K562 (cell line): ENCODE measurements at regions not wholly inside any gene's neighbourhood (a gene's known extent, or its start where the extent isn't known, plus 50 kb on each side); places are given as distances from the start of the nearest gene placed in this dataset.

ENCODE experiments used
- ARID3B ChIP-seq: fragments of 250-450 bp; sonication (Bioruptor Pico); IDR thresholded peaks from 2 replicates; pipeline ENCODE4 v1.4.0; 2020; ENCODE audit warnings: borderline replicate concordance
- ATF3 ChIP-seq, 2 experiments: fragments of 450-650 bp in 1 of 2; sonication (generic) in 1 of 2; formaldehyde crosslinking in 1 of 2; IDR thresholded peaks in 1 of 2; conservative IDR thresholded peaks in 1 of 2; 2 replicates each; pipeline versions ENCODE4 v1.6.1 to v1.8.1; 2016 to 2023; ENCODE audit warnings: mild to moderate bottlenecking in 2 of 2, moderate library complexity in 2 of 2, inconsistent platforms in 1 of 2, missing genetic modification reagents in 1 of 2
- HMG20A ChIP-seq: fragments of 450-650 bp; formaldehyde crosslinking; conservative IDR thresholded peaks from 2 replicates; pipeline ENCODE4 v1.4.0; 2020; ENCODE audit warnings: mild to moderate bottlenecking, mixed read lengths
- JUND ChIP-seq, 2 experiments: IDR thresholded peaks; 2 replicates in 1 of 2; 3 replicates in 1 of 2; pipeline ENCODE4 v1.6.1; 2011; ENCODE audit warnings: borderline replicate concordance in 2 of 2, low read depth in 2 of 2, low read length in 2 of 2, improper control_type of control experiment in 1 of 2, missing biosample characterization in 1 of 2, missing genetic modification characterization in 1 of 2, missing genetic modification reagents in 1 of 2
- LCOR ChIP-seq: sonication (generic); formaldehyde crosslinking; IDR thresholded peaks from 2 replicates; pipeline ENCODE4 v1.8.0; 2022; ENCODE audit warnings: mild to moderate bottlenecking, missing genetic modification reagents
- MAFG ChIP-seq: fragments of 450-650 bp; conservative IDR thresholded peaks from 2 replicates; pipeline ENCODE4 v1.6.1; 2016; ENCODE audit warnings: missing genetic modification characterization, missing compliant biosample characterization
- NFXL1 ChIP-seq: fragments of 450-650 bp; formaldehyde crosslinking; IDR thresholded peaks from 2 replicates; pipeline ENCODE4 v1.4.0; 2021; ENCODE audit warnings: mild to moderate bottlenecking
- NR3C1 ChIP-seq: sonication (generic); formaldehyde crosslinking; IDR thresholded peaks from 2 replicates; pipeline ENCODE4 v1.8.1; 2022; ENCODE audit warnings: missing genetic modification reagents
- PATZ1 ChIP-seq: fragments of 250-450 bp; sonication (Bioruptor Pico); IDR thresholded peaks from 2 replicates; pipeline ENCODE4 v1.5.0; 2020; ENCODE audit warnings: mild to moderate bottlenecking, borderline replicate concordance
- TSC22D4 ChIP-seq: fragments of 450-650 bp; IDR thresholded peaks from 2 replicates; pipeline ENCODE4 v1.6.1; 2016; ENCODE audit warnings: missing genetic modification characterization, missing biosample characterization, control low read depth
- XRCC4 ChIP-seq: IDR thresholded peaks from one replicate; pipeline ENCODE4 v1.6.1; 2011; ENCODE audit not compliant: insufficient read depth, insufficient read length; ENCODE audit errors: extremely low read depth
- ZNF134 ChIP-seq: fragments of 250-450 bp; sonication (Bioruptor Pico); conservative IDR thresholded peaks from 2 replicates; pipeline ENCODE4 v1.4.0; 2020
- ZNF224 ChIP-seq: sonication (generic); formaldehyde crosslinking; IDR thresholded peaks from 2 replicates; pipeline ENCODE4 v1.8.0; 2022; ENCODE audit warnings: mild to moderate bottlenecking, missing genetic modification reagents
- ZNF24 ChIP-seq: fragments of 450-650 bp; IDR thresholded peaks from 2 replicates; pipeline ENCODE4 v1.6.1; 2016
- ZNF444 ChIP-seq: fragments of 250-450 bp; sonication (Bioruptor Pico); IDR thresholded peaks from 2 replicates; pipeline ENCODE4 v1.4.0; 2020; ENCODE audit warnings: mild to moderate bottlenecking, moderate library complexity
- ZNF561 ChIP-seq: fragments of 450-650 bp; formaldehyde crosslinking; conservative IDR thresholded peaks from 2 replicates; pipeline ENCODE4 v1.4.0; 2020; ENCODE audit warnings: mild to moderate bottlenecking, moderate library complexity
- TF ChIP-seq, protein P1 (sequence below), 2 experiments: fragments of 450-650 bp; IDR thresholded peaks; 2 replicates each; pipeline ENCODE4 v1.6.1; 2016
- TF ChIP-seq, protein P2 (sequence below), 2 experiments: fragments of 450-650 bp; IDR thresholded peaks; 2 replicates each; pipeline ENCODE4 v1.6.1; 2018; ENCODE audit warnings: mild to moderate bottlenecking in 2 of 2, low read depth in 1 of 2; ENCODE audit not compliant: partially characterized antibody in 2 of 2

- no peak for TF ChIP-seq ZNF134 (CRISPR knock-in tag)
- TF ChIP-seq ZNF24, result no peak
- TF ChIP-seq ZNF444 (CRISPR knock-in tag), result no peak
- TF ChIP-seq ZNF561 (CRISPR knock-in tag), result no peak
- no peak for TF ChIP-seq HMG20A (CRISPR knock-in tag)
- TF ChIP-seq, protein P1, sequence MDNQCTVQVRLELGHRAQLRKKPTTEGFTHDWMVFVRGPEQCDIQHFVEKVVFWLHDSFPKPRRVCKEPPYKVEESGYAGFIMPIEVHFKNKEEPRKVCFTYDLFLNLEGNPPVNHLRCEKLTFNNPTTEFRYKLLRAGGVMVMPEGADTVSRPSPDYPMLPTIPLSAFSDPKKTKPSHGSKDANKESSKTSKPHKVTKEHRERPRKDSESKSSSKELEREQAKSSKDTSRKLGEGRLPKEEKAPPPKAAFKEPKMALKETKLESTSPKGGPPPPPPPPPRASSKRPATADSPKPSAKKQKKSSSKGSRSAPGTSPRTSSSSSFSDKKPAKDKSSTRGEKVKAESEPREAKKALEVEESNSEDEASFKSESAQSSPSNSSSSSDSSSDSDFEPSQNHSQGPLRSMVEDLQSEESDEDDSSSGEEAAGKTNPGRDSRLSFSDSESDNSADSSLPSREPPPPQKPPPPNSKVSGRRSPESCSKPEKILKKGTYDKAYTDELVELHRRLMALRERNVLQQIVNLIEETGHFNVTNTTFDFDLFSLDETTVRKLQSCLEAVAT (IDR thresholded peaks at IDR 0.05), result no peak
- peak; percentile 57 for TF ChIP-seq MAFG (tag)
- no peak for TF ChIP-seq ZNF224 (CRISPR knock-in tag)
- 0 out of 2 replicates have a peak, but pooled peaks have one; percentile 25 for TF ChIP-seq LCOR
- TF ChIP-seq TSC22D4 (tag), result no peak
- TF ChIP-seq PATZ1 (CRISPR knock-in tag), result 0 out of 2 replicates have a peak, but pooled peaks have one; percentile 37
- no peak for TF ChIP-seq NFXL1 (CRISPR knock-in tag)
- no peak for TF ChIP-seq XRCC4
- TF ChIP-seq JUND (IDR thresholded peaks at IDR 0.05; ENCODE audit: borderline replicate concordance, low read depth, low read length), result peak; percentile 84
- TF ChIP-seq JUND (tag; IDR thresholded peaks at IDR 0.05; ENCODE audit: borderline replicate concordance, low read depth, low read length), result peak; percentile 86; the same call in 2 of the 3 replicates
- TF ChIP-seq, protein P2, sequence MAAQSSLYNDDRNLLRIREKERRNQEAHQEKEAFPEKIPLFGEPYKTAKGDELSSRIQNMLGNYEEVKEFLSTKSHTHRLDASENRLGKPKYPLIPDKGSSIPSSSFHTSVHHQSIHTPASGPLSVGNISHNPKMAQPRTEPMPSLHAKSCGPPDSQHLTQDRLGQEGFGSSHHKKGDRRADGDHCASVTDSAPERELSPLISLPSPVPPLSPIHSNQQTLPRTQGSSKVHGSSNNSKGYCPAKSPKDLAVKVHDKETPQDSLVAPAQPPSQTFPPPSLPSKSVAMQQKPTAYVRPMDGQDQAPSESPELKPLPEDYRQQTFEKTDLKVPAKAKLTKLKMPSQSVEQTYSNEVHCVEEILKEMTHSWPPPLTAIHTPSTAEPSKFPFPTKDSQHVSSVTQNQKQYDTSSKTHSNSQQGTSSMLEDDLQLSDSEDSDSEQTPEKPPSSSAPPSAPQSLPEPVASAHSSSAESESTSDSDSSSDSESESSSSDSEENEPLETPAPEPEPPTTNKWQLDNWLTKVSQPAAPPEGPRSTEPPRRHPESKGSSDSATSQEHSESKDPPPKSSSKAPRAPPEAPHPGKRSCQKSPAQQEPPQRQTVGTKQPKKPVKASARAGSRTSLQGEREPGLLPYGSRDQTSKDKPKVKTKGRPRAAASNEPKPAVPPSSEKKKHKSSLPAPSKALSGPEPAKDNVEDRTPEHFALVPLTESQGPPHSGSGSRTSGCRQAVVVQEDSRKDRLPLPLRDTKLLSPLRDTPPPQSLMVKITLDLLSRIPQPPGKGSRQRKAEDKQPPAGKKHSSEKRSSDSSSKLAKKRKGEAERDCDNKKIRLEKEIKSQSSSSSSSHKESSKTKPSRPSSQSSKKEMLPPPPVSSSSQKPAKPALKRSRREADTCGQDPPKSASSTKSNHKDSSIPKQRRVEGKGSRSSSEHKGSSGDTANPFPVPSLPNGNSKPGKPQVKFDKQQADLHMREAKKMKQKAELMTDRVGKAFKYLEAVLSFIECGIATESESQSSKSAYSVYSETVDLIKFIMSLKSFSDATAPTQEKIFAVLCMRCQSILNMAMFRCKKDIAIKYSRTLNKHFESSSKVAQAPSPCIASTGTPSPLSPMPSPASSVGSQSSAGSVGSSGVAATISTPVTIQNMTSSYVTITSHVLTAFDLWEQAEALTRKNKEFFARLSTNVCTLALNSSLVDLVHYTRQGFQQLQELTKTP (IDR thresholded peaks at IDR 0.05; ENCODE audit: low read depth in 1 of 2, partially characterized antibody in 2 of 2), result no peak
- TF ChIP-seq NR3C1 (CRISPR knock-in tag), result no peak
- no peak for TF ChIP-seq ARID3B (CRISPR knock-in tag)
- TF ChIP-seq ATF3 (IDR thresholded peaks at IDR 0.05), result peak; percentile 89
- TF ChIP-seq ATF3 (CRISPR knock-in tag; conservative IDR thresholded peaks at IDR 0.05), result no peak
Measured at GRCh38 chr2:175726223-175726622, 275.8 kb downstream of the LNPK start (continued).
